HepG2 (cell line): ENCODE measurements at regions not wholly inside any gene's neighbourhood (a gene's known extent, or its start where the extent isn't known, plus 50 kb on each side); places are given as distances from the start of the nearest gene placed in this dataset.

Experiments
- ATF7 ChIP-seq, 2 experiments: fragments of 450-650 bp in 1 of 2; sonication (generic) in 1 of 2; formaldehyde crosslinking in 1 of 2; IDR thresholded peaks; 2 replicates each; pipeline versions ENCODE4 v1.4.0 to v1.6.1; 2016 to 2020; ENCODE audit warnings: antibody characterized with exemption in 1 of 2, mild to moderate bottlenecking in 1 of 2, missing genetic modification reagents in 1 of 2
- GABPA ChIP-seq, 2 experiments: IDR thresholded peaks; 2 replicates each; pipeline ENCODE4 v1.6.1; 2011 to 2016; ENCODE audit warnings: low read depth in 2 of 2, low read length in 1 of 2, missing biosample characterization in 1 of 2, missing genetic modification characterization in 1 of 2
- IRF2 ChIP-seq: IDR thresholded peaks from 2 replicates; pipeline ENCODE4 v1.6.1; 2018; ENCODE audit warnings: missing genetic modification reagents, missing compliant biosample characterization
- ISX ChIP-seq: sonication (generic); formaldehyde crosslinking; conservative IDR thresholded peaks from 2 replicates; pipeline ENCODE4 v1.5.0; 2020; ENCODE audit warnings: missing genetic modification reagents
- KLF16 ChIP-seq, 2 experiments: sonication (generic) in 1 of 2; formaldehyde crosslinking in 1 of 2; IDR thresholded peaks; 2 replicates each; pipeline versions ENCODE4 v1.6.1 to v1.8.0; 2016 to 2023; ENCODE audit warnings: missing genetic modification reagents in 2 of 2, missing compliant biosample characterization in 1 of 2
- PHF21A ChIP-seq: sonication (generic); formaldehyde crosslinking; IDR thresholded peaks from 2 replicates; pipeline ENCODE4 v1.5.0; 2020; ENCODE audit warnings: mild to moderate bottlenecking, missing genetic modification reagents
- POGZ ChIP-seq: sonication (generic); formaldehyde crosslinking; IDR thresholded peaks from 2 replicates; pipeline ENCODE4 v1.4.0; 2020; ENCODE audit warnings: mild to moderate bottlenecking, missing genetic modification reagents
- RFX5 ChIP-seq: IDR thresholded peaks from 2 replicates; pipeline ENCODE4 v1.6.1; 2011; ENCODE audit warnings: low read depth, low read length, improper control_type of control experiment
- SMC3 ChIP-seq: IDR thresholded peaks from 2 replicates; pipeline ENCODE4 v1.6.1; 2011; ENCODE audit warnings: low read length, improper control_type of control experiment
- SOX6 ChIP-seq, 2 experiments: fragments of 450-650 bp in 1 of 2; sonication (generic) in 1 of 2; formaldehyde crosslinking in 1 of 2; IDR thresholded peaks; 2 replicates each; pipeline versions ENCODE4 v1.4.0 to v1.6.1; 2017 to 2020; ENCODE audit warnings: antibody characterized with exemption in 1 of 2, mild to moderate bottlenecking in 1 of 2, missing genetic modification reagents in 1 of 2
- SP5 ChIP-seq: IDR thresholded peaks from 2 replicates; pipeline ENCODE4 v1.6.1; 2016; ENCODE audit warnings: low read depth, borderline replicate concordance
- SRF ChIP-seq: IDR thresholded peaks from 2 replicates; pipeline ENCODE4 v1.6.1; 2011; ENCODE audit warnings: mild to moderate bottlenecking, low read depth, low read length, moderate library complexity
- TMF1 ChIP-seq: sonication (generic); formaldehyde crosslinking; IDR thresholded peaks from 2 replicates; pipeline ENCODE4 v1.8.1; 2022; ENCODE audit warnings: low read depth, missing genetic modification reagents
- ZNF282 ChIP-seq: fragments of 450-650 bp; IDR thresholded peaks from 2 replicates; pipeline ENCODE4 v1.6.1; 2018; ENCODE audit not compliant: partially characterized antibody
- ZNF343 ChIP-seq: sonication (generic); formaldehyde crosslinking; IDR thresholded peaks from 2 replicates; pipeline ENCODE4 v1.4.0; 2020; ENCODE audit warnings: mild to moderate bottlenecking, missing genetic modification reagents
- ZNF605 ChIP-seq: sonication (generic); formaldehyde crosslinking; IDR thresholded peaks from 2 replicates; pipeline ENCODE4 v1.8.0; 2022; ENCODE audit warnings: mild to moderate bottlenecking, missing genetic modification reagents
- TF ChIP-seq, protein P1 (sequence below): sonication (generic); formaldehyde crosslinking; IDR thresholded peaks from 2 replicates; pipeline ENCODE4 v1.8.0; 2022; ENCODE audit warnings: mild to moderate bottlenecking, missing genetic modification reagents
- TF ChIP-seq, protein P2 (sequence below): sonication (generic); formaldehyde crosslinking; IDR thresholded peaks from 2 replicates; pipeline ENCODE4 v1.5.0; 2020; ENCODE audit warnings: missing genetic modification reagents, mild to moderate bottlenecking, borderline replicate concordance
- TF ChIP-seq, protein P3 (sequence below): sonication (generic); formaldehyde crosslinking; IDR thresholded peaks from 2 replicates; pipeline ENCODE4 v1.8.1; 2022; ENCODE audit warnings: mild to moderate bottlenecking, missing genetic modification reagents
- TF ChIP-seq, protein P4 (sequence below): sonication (generic); formaldehyde crosslinking; conservative IDR thresholded peaks from 2 replicates; pipeline ENCODE4 v1.4.0; 2020; ENCODE audit warnings: missing genetic modification reagents
- TF ChIP-seq, protein P5 (sequence below): IDR thresholded peaks from 2 replicates; pipeline ENCODE4 v1.6.1; 2012; ENCODE audit warnings: inconsistent platforms
- TF ChIP-seq, protein P6 (sequence below): sonication (generic); formaldehyde crosslinking; IDR thresholded peaks from 2 replicates; pipeline ENCODE4 v1.5.0; 2020; ENCODE audit warnings: missing genetic modification reagents

DNA sequence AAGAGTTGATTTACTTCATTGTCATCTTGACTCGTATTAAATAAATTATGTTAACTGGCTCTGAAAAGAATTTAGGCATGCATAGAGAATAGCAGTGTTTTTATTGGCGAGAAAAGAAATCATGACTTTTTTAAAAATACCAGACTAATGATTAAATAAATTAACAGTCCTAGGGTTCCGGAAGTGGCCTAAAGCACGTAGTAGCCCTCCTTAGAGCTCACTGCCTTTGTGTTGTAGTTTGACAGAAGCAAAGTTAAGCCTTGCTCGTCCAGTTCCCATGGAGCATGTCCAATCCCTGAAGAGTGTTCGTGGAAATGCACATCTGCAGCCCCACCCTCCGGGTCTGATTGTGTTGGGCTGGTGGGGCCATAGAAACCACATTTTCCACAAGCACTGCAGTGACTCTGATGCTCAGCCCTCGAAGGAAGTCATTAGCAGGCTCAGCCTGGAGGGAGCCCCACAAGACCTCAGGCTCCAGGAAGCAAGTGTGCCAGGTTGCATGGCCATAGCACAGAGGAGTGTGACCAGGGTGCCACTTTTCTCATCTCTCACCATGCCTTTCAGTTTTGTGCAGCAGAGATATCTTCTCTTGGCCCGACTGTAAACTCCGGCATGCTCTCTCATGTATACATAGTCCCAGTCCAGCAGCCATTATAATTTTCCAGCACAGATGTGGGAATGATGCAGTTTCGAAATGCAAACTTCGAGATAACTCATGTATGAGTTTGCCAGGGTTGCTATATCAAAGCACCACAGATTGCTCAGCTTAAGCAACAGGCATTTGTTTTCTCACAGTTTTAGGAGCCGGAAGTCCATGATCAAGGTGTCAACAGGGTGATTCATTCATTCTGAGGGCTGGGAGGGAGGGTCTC is 188.6 kb upstream of the SH3BP4 start (continued):
- TF ChIP-seq PHF21A (CRISPR knock-in tag) (no peak), TMF1 (CRISPR knock-in tag) (no peak), SMC3 (no peak), SRF (no peak), SP5 (CRISPR knock-in tag) (no peak), IRF2 (peak; percentile 45; the same call in 1 of the 2 replicates), RFX5 (no peak), SOX6 (IDR thresholded peaks at IDR 0.05) (no peak), SOX6 (CRISPR knock-in tag; IDR thresholded peaks at IDR 0.05) (peak; percentile 64; the same call in 1 of the 2 replicates), ZNF282 (no peak), GABPA (IDR thresholded peaks at IDR 0.05; ENCODE audit: low read depth, low read length) (no peak), GABPA (CRISPR knock-in tag; IDR thresholded peaks at IDR 0.05; ENCODE audit: low read depth) (peak; percentile 69), ISX (CRISPR knock-in tag) (no peak), ZNF605 (no peak), KLF16 (CRISPR knock-in tag; IDR thresholded peaks at IDR 0.05) (no peak), POGZ (no peak), ZNF343 (CRISPR knock-in tag) (no peak), ATF7 (IDR thresholded peaks at IDR 0.05) (no peak), ATF7 (CRISPR knock-in tag; IDR thresholded peaks at IDR 0.05) (no peak)
- TF ChIP-seq, protein P1, sequence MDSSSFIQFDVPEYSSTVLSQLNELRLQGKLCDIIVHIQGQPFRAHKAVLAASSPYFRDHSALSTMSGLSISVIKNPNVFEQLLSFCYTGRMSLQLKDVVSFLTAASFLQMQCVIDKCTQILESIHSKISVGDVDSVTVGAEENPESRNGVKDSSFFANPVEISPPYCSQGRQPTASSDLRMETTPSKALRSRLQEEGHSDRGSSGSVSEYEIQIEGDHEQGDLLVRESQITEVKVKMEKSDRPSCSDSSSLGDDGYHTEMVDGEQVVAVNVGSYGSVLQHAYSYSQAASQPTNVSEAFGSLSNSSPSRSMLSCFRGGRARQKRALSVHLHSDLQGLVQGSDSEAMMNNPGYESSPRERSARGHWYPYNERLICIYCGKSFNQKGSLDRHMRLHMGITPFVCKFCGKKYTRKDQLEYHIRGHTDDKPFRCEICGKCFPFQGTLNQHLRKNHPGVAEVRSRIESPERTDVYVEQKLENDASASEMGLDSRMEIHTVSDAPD (CRISPR knock-in tag): no peak
- TF ChIP-seq, protein P2, sequence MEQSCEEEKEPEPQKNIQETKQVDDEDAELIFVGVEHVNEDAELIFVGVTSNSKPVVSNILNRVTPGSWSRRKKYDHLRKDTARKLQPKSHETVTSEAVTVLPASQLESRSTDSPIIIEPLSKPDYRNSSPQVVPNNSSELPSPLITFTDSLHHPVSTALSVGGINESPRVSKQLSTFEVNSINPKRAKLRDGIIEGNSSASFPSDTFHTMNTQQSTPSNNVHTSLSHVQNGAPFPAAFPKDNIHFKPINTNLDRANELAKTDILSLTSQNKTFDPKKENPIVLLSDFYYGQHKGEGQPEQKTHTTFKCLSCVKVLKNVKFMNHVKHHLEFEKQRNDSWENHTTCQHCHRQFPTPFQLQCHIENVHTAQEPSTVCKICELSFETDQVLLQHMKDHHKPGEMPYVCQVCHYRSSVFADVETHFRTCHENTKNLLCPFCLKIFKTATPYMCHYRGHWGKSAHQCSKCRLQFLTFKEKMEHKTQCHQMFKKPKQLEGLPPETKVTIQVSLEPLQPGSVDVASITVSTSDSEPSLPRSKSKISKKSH (CRISPR knock-in tag): 0 out of 2 replicates have a peak, but pooled peaks have one; percentile 40
- TF ChIP-seq, protein P3, sequence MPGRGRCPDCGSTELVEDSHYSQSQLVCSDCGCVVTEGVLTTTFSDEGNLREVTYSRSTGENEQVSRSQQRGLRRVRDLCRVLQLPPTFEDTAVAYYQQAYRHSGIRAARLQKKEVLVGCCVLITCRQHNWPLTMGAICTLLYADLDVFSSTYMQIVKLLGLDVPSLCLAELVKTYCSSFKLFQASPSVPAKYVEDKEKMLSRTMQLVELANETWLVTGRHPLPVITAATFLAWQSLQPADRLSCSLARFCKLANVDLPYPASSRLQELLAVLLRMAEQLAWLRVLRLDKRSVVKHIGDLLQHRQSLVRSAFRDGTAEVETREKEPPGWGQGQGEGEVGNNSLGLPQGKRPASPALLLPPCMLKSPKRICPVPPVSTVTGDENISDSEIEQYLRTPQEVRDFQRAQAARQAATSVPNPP (CRISPR knock-in tag): no peak
- TF ChIP-seq, protein P4, sequence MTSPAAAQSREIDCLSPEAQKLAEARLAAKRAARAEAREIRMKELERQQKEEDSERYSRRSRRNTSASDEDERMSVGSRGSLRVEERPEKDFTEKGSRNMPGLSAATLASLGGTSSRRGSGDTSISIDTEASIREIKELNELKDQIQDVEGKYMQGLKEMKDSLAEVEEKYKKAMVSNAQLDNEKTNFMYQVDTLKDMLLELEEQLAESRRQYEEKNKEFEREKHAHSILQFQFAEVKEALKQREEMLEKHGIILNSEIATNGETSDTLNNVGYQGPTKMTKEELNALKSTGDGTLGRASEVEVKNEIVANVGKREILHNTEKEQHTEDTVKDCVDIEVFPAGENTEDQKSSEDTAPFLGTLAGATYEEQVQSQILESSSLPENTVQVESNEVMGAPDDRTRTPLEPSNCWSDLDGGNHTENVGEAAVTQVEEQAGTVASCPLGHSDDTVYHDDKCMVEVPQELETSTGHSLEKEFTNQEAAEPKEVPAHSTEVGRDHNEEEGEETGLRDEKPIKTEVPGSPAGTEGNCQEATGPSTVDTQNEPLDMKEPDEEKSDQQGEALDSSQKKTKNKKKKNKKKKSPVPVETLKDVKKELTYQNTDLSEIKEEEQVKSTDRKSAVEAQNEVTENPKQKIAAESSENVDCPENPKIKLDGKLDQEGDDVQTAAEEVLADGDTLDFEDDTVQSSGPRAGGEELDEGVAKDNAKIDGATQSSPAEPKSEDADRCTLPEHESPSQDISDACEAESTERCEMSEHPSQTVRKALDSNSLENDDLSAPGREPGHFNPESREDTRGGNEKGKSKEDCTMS (CRISPR knock-in tag): no peak
- TF ChIP-seq, protein P5, sequence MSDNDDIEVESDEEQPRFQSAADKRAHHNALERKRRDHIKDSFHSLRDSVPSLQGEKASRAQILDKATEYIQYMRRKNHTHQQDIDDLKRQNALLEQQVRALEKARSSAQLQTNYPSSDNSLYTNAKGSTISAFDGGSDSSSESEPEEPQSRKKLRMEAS: peak; percentile 40; the same call in 1 of the 2 replicates
- TF ChIP-seq, protein P6, sequence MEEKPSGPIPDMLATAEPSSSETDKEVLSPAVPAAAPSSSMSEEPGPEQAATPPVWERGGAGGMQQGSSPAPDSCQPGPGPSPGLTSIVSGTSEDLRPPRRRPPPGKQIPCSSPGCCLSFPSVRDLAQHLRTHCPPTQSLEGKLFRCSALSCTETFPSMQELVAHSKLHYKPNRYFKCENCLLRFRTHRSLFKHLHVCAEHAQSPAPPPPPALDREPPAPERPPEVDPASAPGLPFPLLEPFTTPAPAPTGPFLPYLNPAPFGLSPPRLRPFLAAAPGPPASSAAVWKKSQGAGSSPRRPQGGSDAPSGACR (CRISPR knock-in tag): no peak
